ENCODE measurements at regions not wholly inside any gene's neighbourhood (a gene's known extent, or its start where the extent isn't known, plus 50 kb on each side); places are given as distances from the start of the nearest gene placed in this dataset.

DNA sequence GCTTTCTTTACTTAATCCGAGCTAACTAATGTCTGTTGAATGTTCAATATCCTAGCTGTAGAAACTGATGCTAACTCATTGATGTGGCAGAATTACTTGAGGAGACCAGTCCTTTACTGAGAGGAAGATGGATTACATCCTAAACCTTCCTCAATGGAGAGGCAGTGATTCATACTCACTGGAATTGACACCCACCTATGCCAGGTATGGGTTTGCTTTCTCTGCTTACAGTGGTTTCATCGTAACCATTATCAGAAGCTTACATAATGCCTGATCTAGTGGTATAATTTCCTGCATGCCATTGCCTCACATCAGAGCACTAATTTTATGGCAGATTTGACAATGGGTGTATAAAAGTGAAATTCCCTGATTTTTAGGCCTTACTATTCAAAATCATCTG is 384.7 kb downstream of the ANXA1 start:
- no peak for DNase-seq (ENCODE audit: low read depth)
- TF ChIP-seq, protein P1, sequence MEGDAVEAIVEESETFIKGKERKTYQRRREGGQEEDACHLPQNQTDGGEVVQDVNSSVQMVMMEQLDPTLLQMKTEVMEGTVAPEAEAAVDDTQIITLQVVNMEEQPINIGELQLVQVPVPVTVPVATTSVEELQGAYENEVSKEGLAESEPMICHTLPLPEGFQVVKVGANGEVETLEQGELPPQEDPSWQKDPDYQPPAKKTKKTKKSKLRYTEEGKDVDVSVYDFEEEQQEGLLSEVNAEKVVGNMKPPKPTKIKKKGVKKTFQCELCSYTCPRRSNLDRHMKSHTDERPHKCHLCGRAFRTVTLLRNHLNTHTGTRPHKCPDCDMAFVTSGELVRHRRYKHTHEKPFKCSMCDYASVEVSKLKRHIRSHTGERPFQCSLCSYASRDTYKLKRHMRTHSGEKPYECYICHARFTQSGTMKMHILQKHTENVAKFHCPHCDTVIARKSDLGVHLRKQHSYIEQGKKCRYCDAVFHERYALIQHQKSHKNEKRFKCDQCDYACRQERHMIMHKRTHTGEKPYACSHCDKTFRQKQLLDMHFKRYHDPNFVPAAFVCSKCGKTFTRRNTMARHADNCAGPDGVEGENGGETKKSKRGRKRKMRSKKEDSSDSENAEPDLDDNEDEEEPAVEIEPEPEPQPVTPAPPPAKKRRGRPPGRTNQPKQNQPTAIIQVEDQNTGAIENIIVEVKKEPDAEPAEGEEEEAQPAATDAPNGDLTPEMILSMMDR (IDR thresholded peaks at IDR 0.05; ENCODE audit: insufficient read depth, low read depth, low read length, missing control alignments) = no peak
- H3K4me3 ChIP-seq (ENCODE audit: low read depth, low read length) = no peak overlapping the region

DNA sequence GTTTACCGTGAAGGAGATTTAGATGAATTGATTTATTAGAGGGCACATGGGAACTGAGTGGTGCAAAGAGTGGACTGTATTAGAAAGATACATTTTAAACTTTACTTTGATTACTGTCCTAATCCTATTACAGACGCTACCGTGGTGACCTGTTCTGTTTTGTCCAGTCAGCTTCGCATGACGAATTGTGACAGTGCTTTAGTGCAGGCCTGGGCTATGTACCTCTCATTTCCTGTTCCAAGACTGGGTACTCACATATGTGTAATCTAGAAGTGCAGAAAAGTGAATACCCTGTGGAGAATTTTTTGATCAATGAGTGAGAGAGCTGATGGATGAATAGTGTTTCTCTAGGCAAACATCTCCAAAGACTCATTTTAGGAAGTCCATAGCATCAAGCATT is 385.9 kb downstream of the ANXA1 start:
- DNase-seq (ENCODE audit: low read depth) = no peak
- TF ChIP-seq, protein P1 (IDR thresholded peaks at IDR 0.05; ENCODE audit: insufficient read depth, low read depth, low read length, missing control alignments) = no peak
- H3K4me3 ChIP-seq (ENCODE audit: low read depth, low read length) = no peak overlapping the region

DNA sequence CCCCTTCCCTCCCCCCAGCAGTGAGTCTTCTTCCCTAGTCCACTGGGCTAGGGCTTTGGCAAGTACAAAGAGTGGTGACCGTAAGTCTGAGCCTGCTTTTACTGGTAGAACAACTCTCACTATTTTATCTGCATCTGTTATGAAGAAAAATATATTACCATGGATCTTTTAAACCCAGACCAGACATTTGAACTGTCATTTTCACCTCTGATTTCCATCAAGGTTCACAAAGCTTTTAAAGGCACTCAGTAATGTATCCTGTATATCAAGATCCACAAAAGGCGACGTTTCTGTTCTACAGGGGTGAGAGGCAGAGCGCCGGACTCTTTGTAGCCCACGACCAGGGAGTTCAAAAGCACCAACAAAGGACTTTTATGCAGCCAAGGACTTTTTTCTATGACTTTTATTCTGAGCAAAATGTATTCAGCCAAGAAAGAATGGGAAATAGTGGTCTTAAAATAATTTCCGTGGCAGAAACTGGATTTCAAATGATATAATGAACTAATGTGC is 388.3 kb downstream of the ANXA1 start:
- TF ChIP-seq, protein P1 (IDR thresholded peaks at IDR 0.05; ENCODE audit: insufficient read depth, low read depth, low read length, missing control alignments) = no peak
- H3K4me3 ChIP-seq (ENCODE audit: low read depth, low read length) = no peak overlapping the region
- DNase-seq (ENCODE audit: low read depth) = no peak

DNA sequence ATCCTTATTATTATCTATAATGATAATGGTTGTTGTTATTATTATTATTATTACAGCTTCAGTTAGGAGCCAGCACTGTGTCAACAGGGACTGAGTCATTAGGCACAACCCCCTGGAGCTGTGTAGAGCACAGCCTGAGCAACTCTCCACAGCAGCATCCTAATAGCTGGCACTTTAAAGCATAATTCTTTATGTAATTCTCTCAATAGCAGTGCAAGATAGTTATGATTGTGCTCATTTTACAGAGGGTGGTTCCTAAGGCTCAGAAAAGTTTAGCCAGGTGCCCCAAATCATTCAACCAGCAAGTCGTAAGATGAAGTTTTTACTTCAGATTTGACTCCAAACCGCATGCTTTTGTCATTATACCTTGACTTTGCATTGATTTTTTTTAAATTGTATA is 390.3 kb downstream of the ANXA1 start:
- TF ChIP-seq, protein P1 (IDR thresholded peaks at IDR 0.05; ENCODE audit: insufficient read depth, low read depth, low read length, missing control alignments) = no peak
- no peak overlapping the region for H3K4me3 ChIP-seq (ENCODE audit: low read depth, low read length)
- peak; percentile 4 for DNase-seq (ENCODE audit: low read depth)

DNA sequence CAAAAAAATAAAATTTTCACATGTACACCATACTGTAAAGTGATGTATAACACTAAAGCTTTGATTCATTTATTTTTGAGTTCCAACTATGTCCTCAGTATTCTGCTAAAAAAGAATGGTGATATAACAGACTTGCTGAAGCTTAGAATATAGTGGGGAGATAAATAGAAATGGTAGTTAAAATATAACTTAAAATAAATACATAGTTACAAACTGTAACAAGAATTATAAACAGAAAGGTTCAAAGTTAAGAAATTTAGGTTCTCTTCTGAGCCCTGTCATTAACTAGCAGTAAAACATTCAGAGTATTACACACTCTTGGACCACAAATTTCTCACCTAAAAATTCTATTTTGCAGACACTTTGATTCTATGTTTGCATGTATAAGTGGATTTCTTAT is 392.1 kb downstream of the ANXA1 start:
- no peak overlapping the region for H3K4me3 ChIP-seq (ENCODE audit: low read depth, low read length)
- DNase-seq (ENCODE audit: low read depth) = no peak
- TF ChIP-seq, protein P1 (IDR thresholded peaks at IDR 0.05; ENCODE audit: insufficient read depth, low read depth, low read length, missing control alignments) = no peak

DNA sequence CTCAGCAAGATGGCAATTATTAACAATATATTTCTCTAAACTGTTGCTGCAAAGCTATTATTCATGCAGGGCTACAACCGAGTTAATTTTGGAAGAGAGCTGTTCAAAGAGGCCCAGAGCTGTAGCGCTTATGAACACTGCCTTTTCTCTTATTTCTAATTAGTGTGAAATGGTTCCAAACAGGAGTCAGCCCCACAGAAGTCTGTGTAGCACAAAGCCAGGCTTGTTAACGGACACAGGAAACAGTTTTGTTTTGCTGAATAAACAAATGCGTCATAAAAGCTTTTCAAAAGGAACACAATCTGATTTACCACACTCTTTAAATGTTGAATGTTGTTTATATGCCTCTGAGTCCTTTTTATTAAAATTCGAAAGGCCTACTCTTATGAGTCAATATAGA is 396.5 kb downstream of the ANXA1 start:
- H3K4me3 ChIP-seq (ENCODE audit: low read depth, low read length) = no peak overlapping the region
- TF ChIP-seq, protein P1 (IDR thresholded peaks at IDR 0.05; ENCODE audit: insufficient read depth, low read depth, low read length, missing control alignments) = no peak
- DNase-seq (ENCODE audit: low read depth) = no peak

DNA sequence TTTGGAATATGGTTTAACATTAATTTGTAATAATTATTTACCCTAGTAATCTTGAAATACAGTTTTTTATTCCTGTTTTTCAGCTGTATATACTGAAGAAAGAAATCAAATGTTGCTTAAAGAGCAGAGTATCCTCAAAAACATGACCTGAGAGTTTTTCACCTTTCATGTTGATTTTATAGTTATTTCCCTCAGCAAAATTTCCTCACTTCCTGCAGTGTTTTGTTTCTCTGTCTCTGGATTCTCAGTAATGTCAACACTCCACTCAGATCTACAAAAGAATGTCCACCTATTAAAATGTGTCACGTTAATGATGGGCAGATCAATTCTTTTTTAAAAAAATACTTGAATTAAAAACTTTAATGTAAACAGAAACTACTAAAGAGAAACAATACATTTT is 398.3 kb downstream of the ANXA1 start:
- DNase-seq (ENCODE audit: low read depth) = no peak
- TF ChIP-seq, protein P1 (IDR thresholded peaks at IDR 0.05; ENCODE audit: insufficient read depth, low read depth, low read length, missing control alignments) = no peak
- H3K4me3 ChIP-seq (ENCODE audit: low read depth, low read length) = no peak overlapping the region
